Mammary epithelial cell (primary cell): ENCODE measurements at regions not wholly inside any gene's neighbourhood (a gene's known extent, or its start where the extent isn't known, plus 50 kb on each side); places are given as distances from the start of the nearest gene placed in this dataset.

ENCODE experiments used
- EZH2 ChIP-seq: IDR thresholded peaks from 2 replicates; pipeline ENCODE4 v1.6.1; 2012; ENCODE audit warnings: low read length, inconsistent platforms, borderline replicate concordance
- TF ChIP-seq, protein P1 (sequence below), 2 donors: IDR thresholded peaks in 1 of 2; conservative IDR thresholded peaks in 1 of 2; 2 replicates each; pipeline ENCODE4 v1.5.1; 2011 to 2012; ENCODE audit warnings: inconsistent platforms in 2 of 2, low read length in 2 of 2, mild to moderate bottlenecking in 2 of 2, control low read depth in 1 of 2, low read depth in 1 of 2; ENCODE audit not compliant: insufficient read depth in 1 of 2; ENCODE audit errors: extremely low read depth in 1 of 2

DNA sequence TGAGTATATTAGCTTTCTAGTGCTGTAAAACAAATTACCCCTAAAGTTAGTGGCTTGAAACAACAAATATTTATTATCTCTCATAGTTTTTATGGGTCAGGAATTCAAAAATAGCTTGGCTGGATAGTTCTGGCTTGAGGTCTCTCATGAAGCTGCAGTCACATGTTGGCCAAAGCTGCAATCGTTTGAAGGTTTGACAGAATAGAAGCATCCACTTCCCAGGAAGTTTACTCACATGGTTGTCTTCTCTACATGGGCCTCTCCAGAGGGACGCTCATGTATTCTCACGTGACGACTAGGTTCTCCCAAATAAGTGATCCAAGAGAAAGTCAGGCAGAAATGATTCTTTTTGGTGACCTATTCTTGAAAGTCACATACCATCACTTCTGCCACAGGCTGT lies 99.1 kb downstream of the NIBAN1 start:
- no peak for TF ChIP-seq EZH2
- TF ChIP-seq, protein P1, sequence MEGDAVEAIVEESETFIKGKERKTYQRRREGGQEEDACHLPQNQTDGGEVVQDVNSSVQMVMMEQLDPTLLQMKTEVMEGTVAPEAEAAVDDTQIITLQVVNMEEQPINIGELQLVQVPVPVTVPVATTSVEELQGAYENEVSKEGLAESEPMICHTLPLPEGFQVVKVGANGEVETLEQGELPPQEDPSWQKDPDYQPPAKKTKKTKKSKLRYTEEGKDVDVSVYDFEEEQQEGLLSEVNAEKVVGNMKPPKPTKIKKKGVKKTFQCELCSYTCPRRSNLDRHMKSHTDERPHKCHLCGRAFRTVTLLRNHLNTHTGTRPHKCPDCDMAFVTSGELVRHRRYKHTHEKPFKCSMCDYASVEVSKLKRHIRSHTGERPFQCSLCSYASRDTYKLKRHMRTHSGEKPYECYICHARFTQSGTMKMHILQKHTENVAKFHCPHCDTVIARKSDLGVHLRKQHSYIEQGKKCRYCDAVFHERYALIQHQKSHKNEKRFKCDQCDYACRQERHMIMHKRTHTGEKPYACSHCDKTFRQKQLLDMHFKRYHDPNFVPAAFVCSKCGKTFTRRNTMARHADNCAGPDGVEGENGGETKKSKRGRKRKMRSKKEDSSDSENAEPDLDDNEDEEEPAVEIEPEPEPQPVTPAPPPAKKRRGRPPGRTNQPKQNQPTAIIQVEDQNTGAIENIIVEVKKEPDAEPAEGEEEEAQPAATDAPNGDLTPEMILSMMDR (conservative IDR thresholded peaks at IDR 0.05 in 1 of 2, IDR thresholded peaks at IDR 0.05 in 1 of 2; ENCODE audit: extremely low read depth in 1 of 2, insufficient read depth in 1 of 2, low read depth in 1 of 2, low read length in 2 of 2) = no peak
